ENCODE measurements at regions not wholly inside any gene's neighbourhood (a gene's known extent, or its start where the extent isn't known, plus 50 kb on each side); places are given as distances from the start of the nearest gene placed in this dataset.

GRCh38 chr4:160810424-160810823 lies 1353.4 kb downstream of the FSTL5 start:
- no peak for TF ChIP-seq CTCF (optimal IDR thresholded peaks at IDR 0.05 in 1 of 3, IDR thresholded peaks at IDR 0.05 in 1 of 3, conservative IDR thresholded peaks at IDR 0.05 in 1 of 3; ENCODE audit: extremely low read depth in 1 of 3, insufficient read depth in 2 of 3, low read length in 3 of 3)
- no peak for TF ChIP-seq EZH2 (IDR thresholded peaks at IDR 0.05; ENCODE audit: low read length)

All from keratinocyte (primary cell).